ENCODE measurements at regions not wholly inside any gene's neighbourhood (a gene's known extent, or its start where the extent isn't known, plus 50 kb on each side); places are given as distances from the start of the nearest gene placed in this dataset.

DNA sequence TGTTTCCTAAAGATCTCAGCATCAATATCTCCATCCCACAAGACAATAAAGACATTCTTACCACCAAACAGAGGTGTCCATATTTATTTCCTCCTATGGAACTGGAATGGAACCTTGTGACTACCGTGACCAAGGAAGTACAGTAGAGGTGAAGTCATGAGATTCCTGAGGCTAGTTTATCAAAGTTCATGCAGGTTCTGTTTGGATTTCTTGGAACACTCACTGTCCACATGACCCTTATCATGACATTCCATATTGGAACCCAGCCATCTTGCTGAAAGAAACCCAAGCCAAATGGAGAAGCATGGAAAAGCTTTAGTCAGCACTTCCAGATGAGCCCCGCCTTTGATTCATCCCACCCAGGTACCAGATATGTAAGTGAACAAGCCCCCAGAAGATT, 516.0 kb upstream of the POU3F3 start:
- TF ChIP-seq POLR2A (IDR thresholded peaks at IDR 0.05) (no peak), POLR2AphosphoS5 (IDR thresholded peaks at IDR 0.05) (no peak)
- TF ChIP-seq, protein P1, sequence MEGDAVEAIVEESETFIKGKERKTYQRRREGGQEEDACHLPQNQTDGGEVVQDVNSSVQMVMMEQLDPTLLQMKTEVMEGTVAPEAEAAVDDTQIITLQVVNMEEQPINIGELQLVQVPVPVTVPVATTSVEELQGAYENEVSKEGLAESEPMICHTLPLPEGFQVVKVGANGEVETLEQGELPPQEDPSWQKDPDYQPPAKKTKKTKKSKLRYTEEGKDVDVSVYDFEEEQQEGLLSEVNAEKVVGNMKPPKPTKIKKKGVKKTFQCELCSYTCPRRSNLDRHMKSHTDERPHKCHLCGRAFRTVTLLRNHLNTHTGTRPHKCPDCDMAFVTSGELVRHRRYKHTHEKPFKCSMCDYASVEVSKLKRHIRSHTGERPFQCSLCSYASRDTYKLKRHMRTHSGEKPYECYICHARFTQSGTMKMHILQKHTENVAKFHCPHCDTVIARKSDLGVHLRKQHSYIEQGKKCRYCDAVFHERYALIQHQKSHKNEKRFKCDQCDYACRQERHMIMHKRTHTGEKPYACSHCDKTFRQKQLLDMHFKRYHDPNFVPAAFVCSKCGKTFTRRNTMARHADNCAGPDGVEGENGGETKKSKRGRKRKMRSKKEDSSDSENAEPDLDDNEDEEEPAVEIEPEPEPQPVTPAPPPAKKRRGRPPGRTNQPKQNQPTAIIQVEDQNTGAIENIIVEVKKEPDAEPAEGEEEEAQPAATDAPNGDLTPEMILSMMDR (IDR thresholded peaks at IDR 0.05) = no peak
